ENCODE measurements at regions not wholly inside any gene's neighbourhood (a gene's known extent, or its start where the extent isn't known, plus 50 kb on each side); places are given as distances from the start of the nearest gene placed in this dataset.
A peak's percentile ranks its signal among the peaks of the same experiment; 100 is the strongest.
"Not testable (repeated sequence)": the region's sequence is repeated elsewhere in the genome, so short reads cannot be mapped to it uniquely, and the experiment has no call there.

DNA sequence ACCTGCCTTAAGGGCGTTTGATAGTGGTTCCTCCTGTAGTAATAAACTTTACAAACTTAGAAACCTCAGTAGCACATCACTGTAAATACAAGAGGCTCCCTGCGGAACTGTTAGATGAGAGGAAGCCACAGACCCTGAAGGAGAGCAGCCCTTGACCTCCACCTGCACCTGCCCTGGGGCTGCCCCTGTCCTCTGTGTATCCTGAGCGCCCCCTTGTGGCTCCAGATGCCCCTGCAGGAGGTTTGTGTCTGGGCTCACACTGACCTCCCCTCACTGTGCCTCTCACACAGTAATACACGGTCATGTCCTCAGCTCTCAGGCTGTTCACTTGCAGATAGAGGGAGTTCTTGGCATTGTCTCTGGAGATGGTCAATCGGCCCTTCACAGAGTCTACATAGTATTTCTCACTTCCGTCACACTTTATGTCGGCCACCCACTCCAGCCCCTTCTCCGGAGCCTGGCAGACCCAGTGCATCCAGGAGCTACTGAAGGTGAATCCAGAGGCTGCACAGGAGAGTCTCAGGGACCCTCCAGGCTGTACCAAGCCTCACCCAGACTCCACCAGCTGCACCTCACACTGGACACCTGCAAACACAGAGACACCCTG is 1059.8 kb downstream of the TMEM121 start:
- no peak overlapping the region for H3K4me3 ChIP-seq
- no peak for DNase-seq
- no peak overlapping the region for H3K27ac ChIP-seq
- no peaks in the 10 kb centered on the region for H3K9me3 ChIP-seq
- H3K4me1 ChIP-seq: no peaks in the 10 kb centered on the region
- H3K27me3 ChIP-seq: peaks cover 0 to 7% (median 0%) of the 10 kb centered on the region in 4 donors
- no peaks in the 10 kb centered on the region for H3K36me3 ChIP-seq
- TF ChIP-seq CTCF (IDR thresholded peaks at IDR 0.05) (peak in 3 of 6 experiments; percentile 8 to 23 (median 18)), POLR2A (IDR thresholded peaks at IDR 0.05) (no peak)
- intact Hi-C loops (cut with DNase I): no loop called here
- 60 to 64% methylated on average over 8 of the region's 8 CpGs for WGBS, 2 donors

DNA sequence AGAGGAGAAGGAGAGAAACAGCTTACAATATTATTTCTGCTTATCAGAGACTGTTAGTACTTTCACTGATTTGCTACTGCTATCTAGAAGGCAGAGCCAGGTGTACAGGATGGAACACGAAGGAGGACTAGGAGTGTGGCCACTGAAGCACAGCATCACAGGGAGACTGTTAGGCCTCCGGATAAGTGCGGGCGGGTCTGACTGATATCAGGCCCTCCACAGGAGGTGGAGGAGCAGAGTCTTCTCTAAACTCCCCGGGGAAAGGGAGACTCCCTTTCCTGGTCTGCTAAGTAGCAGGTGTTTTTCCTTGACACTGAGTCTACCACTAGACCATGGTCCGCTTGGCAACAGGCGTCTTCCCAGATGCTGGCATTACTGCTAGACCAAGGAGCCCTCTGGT is 1065.2 kb downstream of the TMEM121 start:
- H3K4me3 ChIP-seq; H3K4me1 ChIP-seq; H3K9me3 ChIP-seq; intact Hi-C loops (cut with DNase I); DNase-seq; H3K27ac ChIP-seq; H3K27me3 ChIP-seq; H3K36me3 ChIP-seq: not testable (repeated sequence)
- WGBS, 2 donors: 86 to 92% methylated on average over 2 to 7 of the region's 7 CpGs

DNA sequence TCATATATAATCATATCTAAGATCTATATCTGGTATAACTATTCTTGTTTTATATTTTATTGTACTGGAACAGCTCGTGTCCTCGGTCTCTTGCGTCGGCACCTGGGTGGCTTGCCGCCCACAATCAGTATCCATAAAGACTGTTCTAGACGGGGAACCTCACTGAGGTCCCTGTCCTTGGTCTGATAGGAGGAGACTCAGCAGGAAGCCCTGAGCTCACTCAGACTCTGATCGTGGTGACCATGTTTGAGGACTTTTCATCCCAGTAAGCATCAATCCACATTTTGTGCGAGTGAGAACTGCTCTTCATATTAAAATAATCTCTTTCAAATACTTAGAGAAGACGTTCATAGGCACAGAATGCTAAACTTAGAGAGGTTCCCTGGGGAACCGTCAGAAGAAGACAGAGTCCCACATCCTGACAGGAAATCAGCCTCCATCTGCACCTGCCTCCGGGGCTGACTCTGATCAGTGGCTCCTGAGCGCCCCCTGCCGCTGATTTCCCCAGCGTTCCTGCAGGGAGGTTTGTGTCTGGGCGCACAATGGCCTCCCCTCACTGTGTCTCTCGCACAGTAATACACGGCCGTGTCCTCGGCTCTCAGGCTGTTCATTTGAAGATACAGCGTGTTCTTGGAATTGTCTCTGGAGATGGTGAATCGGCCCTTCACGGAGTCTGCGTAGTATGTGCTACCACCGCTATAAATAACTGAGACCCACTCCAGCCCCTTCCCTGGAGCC is 1065.9 kb downstream of the TMEM121 start:
- 58 to 81% methylated on average over 2 to 9 of the region's 24 CpGs for WGBS, 2 donors
- H3K36me3 ChIP-seq; H3K27ac ChIP-seq; H3K4me1 ChIP-seq; H3K9me3 ChIP-seq; intact Hi-C loops (cut with DNase I); H3K27me3 ChIP-seq; H3K4me3 ChIP-seq; DNase-seq: not testable (repeated sequence)

DNA sequence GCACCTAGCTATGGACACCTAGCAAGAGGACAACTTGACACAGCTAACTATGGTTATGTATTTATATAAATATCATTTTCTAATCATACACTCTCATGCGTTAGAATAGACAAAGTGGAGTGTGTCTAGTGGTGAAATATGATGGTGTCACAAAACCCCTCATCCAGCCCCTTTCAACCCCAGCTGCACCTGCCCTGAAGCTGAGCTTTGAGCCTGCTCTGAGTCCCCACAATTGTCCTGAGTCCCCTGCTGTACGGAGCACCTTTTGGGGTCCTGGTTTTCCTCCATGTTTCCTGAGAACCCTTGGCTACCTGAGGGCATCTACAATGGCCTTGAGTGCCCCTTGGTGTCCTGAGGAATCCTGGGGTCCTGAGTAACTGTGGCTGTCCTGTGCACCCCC is 1072.8 kb downstream of the TMEM121 start:
- intact Hi-C loops (cut with DNase I): no loop called here
- 67 to 68% methylated on average over 2 of the region's 2 CpGs for WGBS, 2 donors
- Histone ChIP-seq H3K4me3 (no peak overlapping the region), H3K27ac (no peak overlapping the region), H3K4me1 (no peaks in the 10 kb centered on the region), H3K27me3 (peaks cover 0 to 9% (median 0%) of the 10 kb centered on the region in 4 donors), H3K9me3 (no peaks in the 10 kb centered on the region), H3K36me3 (no peaks in the 10 kb centered on the region)
- no peak for DNase-seq
- TF ChIP-seq CTCF (IDR thresholded peaks at IDR 0.05): no peak
- no peak for TF ChIP-seq POLR2A (IDR thresholded peaks at IDR 0.05)

- DNase-seq: peak; percentile 11
- Histone ChIP-seq H3K27ac (no peak overlapping the region), H3K4me3 (no peak overlapping the region), H3K27me3 (peaks cover 0 to 33% (median 0%) of the 10 kb centered on the region in 4 donors), H3K4me1 (no peaks in the 10 kb centered on the region), H3K9me3 (no peaks in the 10 kb centered on the region), H3K36me3 (no peaks in the 10 kb centered on the region)
- intact Hi-C loops (cut with DNase I): no loop called here
- WGBS, 2 donors: 37 to 46% methylated on average over 11 of the region's 27 CpGs
- TF ChIP-seq POLR2A (IDR thresholded peaks at IDR 0.05) (no peak), CTCF (IDR thresholded peaks at IDR 0.05) (no peak)
Measured at GRCh38 chr14:106605548-106606448, 1079.4 kb downstream of the TMEM121 start.

DNA sequence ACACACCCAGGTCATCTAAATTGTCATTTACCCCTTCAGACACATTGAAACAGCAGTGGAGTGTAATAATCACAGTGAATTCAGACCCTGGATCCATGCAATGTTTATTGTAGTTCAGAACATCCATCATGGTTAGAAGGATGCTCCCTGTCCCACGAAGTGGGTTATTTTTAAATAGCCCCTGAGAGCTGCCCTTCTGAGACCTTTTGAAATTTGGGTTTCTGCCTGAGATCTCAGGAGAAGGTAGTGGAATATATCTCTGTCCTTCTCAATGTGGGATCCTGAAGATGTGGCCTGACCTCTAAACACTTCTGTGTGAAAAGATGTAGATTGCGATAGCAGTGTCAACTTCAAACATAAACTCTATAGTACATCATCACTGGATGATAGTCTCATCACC is 1080.6 kb downstream of the TMEM121 start:
- H3K9me3 ChIP-seq: no peaks in the 10 kb centered on the region
- TF ChIP-seq POLR2A (IDR thresholded peaks at IDR 0.05): no peak
- TF ChIP-seq CTCF (IDR thresholded peaks at IDR 0.05): no peak
- H3K4me1 ChIP-seq: no peaks in the 10 kb centered on the region
- WGBS, 2 donors: 43 to 51% methylated on average over 2 of the region's 2 CpGs
- no peak for DNase-seq
- peaks cover 0 to 33% (median 0%) of the 10 kb centered on the region in 4 donors for H3K27me3 ChIP-seq
- no peak overlapping the region for H3K27ac ChIP-seq
- intact Hi-C loops (cut with DNase I): no loop called here
- H3K4me3 ChIP-seq: no peak overlapping the region
- H3K36me3 ChIP-seq: no peaks in the 10 kb centered on the region
